ENCODE measurements at regions not wholly inside any gene's neighbourhood (a gene's known extent, or its start where the extent isn't known, plus 50 kb on each side); places are given as distances from the start of the nearest gene placed in this dataset.
"Not testable (repeated sequence)": the region's sequence is repeated elsewhere in the genome, so short reads cannot be mapped to it uniquely, and the experiment has no call there.

GRCh38 chr1:118481126-118481525 is 296.1 kb upstream of the SPAG17 start:
- H3K36me3 ChIP-seq (ENCODE audit: control insufficient read depth, insufficient read depth, low read length), result no peaks in the 10 kb centered on the region
- no peak overlapping the region for H3K27ac ChIP-seq (ENCODE audit: low read length)
- DNase-seq (ENCODE audit: low read depth, low spot score), result no peak
- H3K9me3 ChIP-seq (ENCODE audit: control insufficient read depth, insufficient read depth, low read length), result no peaks in the 10 kb centered on the region
- WGBS (ENCODE audit: insufficient coverage, insufficient read length), result no CpG with 5 or more reads among the region's 2 CpGs
- no peak overlapping the region for H3K4me3 ChIP-seq (ENCODE audit: low read length)
- peaks cover 3% of the 10 kb centered on the region; the same call in 1 of the 2 replicates for H3K4me1 ChIP-seq (ENCODE audit: control insufficient read depth, insufficient read depth, low read length)
- no peaks in the 10 kb centered on the region for H3K27me3 ChIP-seq (ENCODE audit: control insufficient read depth, insufficient read depth, low read length)

GRCh38 chr1:118479351-118479750 is 294.3 kb upstream of the SPAG17 start:
- Histone ChIP-seq H3K36me3 (ENCODE audit: control insufficient read depth, insufficient read depth, low read length) (no peaks in the 10 kb centered on the region), H3K27ac (ENCODE audit: low read length) (no peak overlapping the region), H3K4me3 (ENCODE audit: low read length) (no peak overlapping the region), H3K4me1 (ENCODE audit: control insufficient read depth, insufficient read depth, low read length) (peaks cover 3% of the 10 kb centered on the region; the same call in 1 of the 2 replicates), H3K9me3 (ENCODE audit: control insufficient read depth, insufficient read depth, low read length) (no peaks in the 10 kb centered on the region), H3K27me3 (ENCODE audit: control insufficient read depth, insufficient read depth, low read length) (no peaks in the 10 kb centered on the region)
- DNase-seq (ENCODE audit: low read depth, low spot score), result no peak
- no CpG with 5 or more reads among the region's 3 CpGs for WGBS (ENCODE audit: insufficient coverage, insufficient read length)

GRCh38 chr1:118473825-118474224 is 288.8 kb upstream of the SPAG17 start:
- Histone ChIP-seq H3K9me3 (ENCODE audit: control insufficient read depth, insufficient read depth, low read length) (no peaks in the 10 kb centered on the region), H3K36me3 (ENCODE audit: control insufficient read depth, insufficient read depth, low read length) (no peaks in the 10 kb centered on the region), H3K27ac (ENCODE audit: low read length) (no peak overlapping the region), H3K27me3 (ENCODE audit: control insufficient read depth, insufficient read depth, low read length) (no peaks in the 10 kb centered on the region), H3K4me1 (ENCODE audit: control insufficient read depth, insufficient read depth, low read length) (no peaks in the 10 kb centered on the region), H3K4me3 (ENCODE audit: low read length) (no peak overlapping the region)
- WGBS (ENCODE audit: insufficient coverage, insufficient read length), result no CpG with 5 or more reads among the region's 4 CpGs
- no peak for DNase-seq (ENCODE audit: low read depth, low spot score)

GRCh38 chr1:118464460-118464859 is 279.4 kb upstream of the SPAG17 start:
- H3K36me3 ChIP-seq (ENCODE audit: control insufficient read depth, insufficient read depth, low read length); H3K27ac ChIP-seq (ENCODE audit: low read length); H3K4me3 ChIP-seq (ENCODE audit: low read length); H3K4me1 ChIP-seq (ENCODE audit: control insufficient read depth, insufficient read depth, low read length); H3K27me3 ChIP-seq (ENCODE audit: control insufficient read depth, insufficient read depth, low read length); DNase-seq (ENCODE audit: low read depth, low spot score); H3K9me3 ChIP-seq (ENCODE audit: control insufficient read depth, insufficient read depth, low read length): not testable (repeated sequence)
- no CpG with 5 or more reads among the region's 8 CpGs for WGBS (ENCODE audit: insufficient coverage, insufficient read length)

- no peak overlapping the region for H3K4me3 ChIP-seq (ENCODE audit: low read length)
- H3K9me3 ChIP-seq (ENCODE audit: control insufficient read depth, insufficient read depth, low read length), result no peaks in the 10 kb centered on the region
- no peak for DNase-seq (ENCODE audit: low read depth, low spot score)
- H3K27ac ChIP-seq (ENCODE audit: low read length), result no peak overlapping the region
- no peaks in the 10 kb centered on the region for H3K36me3 ChIP-seq (ENCODE audit: control insufficient read depth, insufficient read depth, low read length)
- no peaks in the 10 kb centered on the region for H3K4me1 ChIP-seq (ENCODE audit: control insufficient read depth, insufficient read depth, low read length)
- H3K27me3 ChIP-seq (ENCODE audit: control insufficient read depth, insufficient read depth, low read length), result no peaks in the 10 kb centered on the region
These were observed 276.1 kb upstream of the SPAG17 start for GRCh38 chr1:118461154-118461553.

GRCh38 chr1:118459871-118460270 is 274.8 kb upstream of the SPAG17 start:
- no peak for DNase-seq (ENCODE audit: low read depth, low spot score)
- H3K4me3 ChIP-seq (ENCODE audit: low read length), result no peak overlapping the region
- no peak overlapping the region for H3K27ac ChIP-seq (ENCODE audit: low read length)
- no peaks in the 10 kb centered on the region for H3K9me3 ChIP-seq (ENCODE audit: control insufficient read depth, insufficient read depth, low read length)
- H3K36me3 ChIP-seq (ENCODE audit: control insufficient read depth, insufficient read depth, low read length), result no peaks in the 10 kb centered on the region
- no peaks in the 10 kb centered on the region for H3K4me1 ChIP-seq (ENCODE audit: control insufficient read depth, insufficient read depth, low read length)
- H3K27me3 ChIP-seq (ENCODE audit: control insufficient read depth, insufficient read depth, low read length), result no peaks in the 10 kb centered on the region

GRCh38 chr1:118453856-118454255 is 268.8 kb upstream of the SPAG17 start:
- H3K36me3 ChIP-seq (ENCODE audit: control insufficient read depth, insufficient read depth, low read length); H3K4me3 ChIP-seq (ENCODE audit: low read length); DNase-seq (ENCODE audit: low read depth, low spot score); H3K27ac ChIP-seq (ENCODE audit: low read length); H3K27me3 ChIP-seq (ENCODE audit: control insufficient read depth, insufficient read depth, low read length); H3K4me1 ChIP-seq (ENCODE audit: control insufficient read depth, insufficient read depth, low read length); H3K9me3 ChIP-seq (ENCODE audit: control insufficient read depth, insufficient read depth, low read length): not testable (repeated sequence)
- no CpG with 5 or more reads among the region's 1 CpG for WGBS (ENCODE audit: insufficient coverage, insufficient read length)

GRCh38 chr1:118445156-118445555 is 260.1 kb upstream of the SPAG17 start:
- whole genome bisulfite sequencing (ENCODE audit: insufficient coverage, insufficient read length), result no CpG with 5 or more reads among the region's 1 CpG
- Histone ChIP-seq H3K27ac (ENCODE audit: low read length) (no peak overlapping the region), H3K4me3 (ENCODE audit: low read length) (no peak overlapping the region), H3K36me3 (ENCODE audit: control insufficient read depth, insufficient read depth, low read length) (no peaks in the 10 kb centered on the region), H3K4me1 (ENCODE audit: control insufficient read depth, insufficient read depth, low read length) (no peaks in the 10 kb centered on the region), H3K9me3 (ENCODE audit: control insufficient read depth, insufficient read depth, low read length) (no peaks in the 10 kb centered on the region; the same call in 1 of the 2 replicates), H3K27me3 (ENCODE audit: control insufficient read depth, insufficient read depth, low read length) (no peaks in the 10 kb centered on the region)
- DNase-seq (ENCODE audit: low read depth, low spot score), result no peak

- no peak for DNase-seq (ENCODE audit: low read depth, low spot score)
- no peaks in the 10 kb centered on the region for H3K27me3 ChIP-seq (ENCODE audit: control insufficient read depth, insufficient read depth, low read length)
- no peak overlapping the region for H3K4me3 ChIP-seq (ENCODE audit: low read length)
- no peaks in the 10 kb centered on the region for H3K4me1 ChIP-seq (ENCODE audit: control insufficient read depth, insufficient read depth, low read length)
- no peak overlapping the region for H3K27ac ChIP-seq (ENCODE audit: low read length)
- H3K36me3 ChIP-seq (ENCODE audit: control insufficient read depth, insufficient read depth, low read length), result no peaks in the 10 kb centered on the region
- 100% methylated on average over 1 of the region's 2 CpGs for WGBS (ENCODE audit: insufficient coverage, insufficient read length)
- H3K9me3 ChIP-seq (ENCODE audit: control insufficient read depth, insufficient read depth, low read length), result no peaks in the 10 kb centered on the region
These were observed 257.2 kb upstream of the SPAG17 start for GRCh38 chr1:118442214-118442613.

- Histone ChIP-seq H3K36me3 (ENCODE audit: control insufficient read depth, insufficient read depth, low read length) (no peaks in the 10 kb centered on the region), H3K4me1 (ENCODE audit: control insufficient read depth, insufficient read depth, low read length) (no peaks in the 10 kb centered on the region), H3K27ac (ENCODE audit: low read length) (no peak overlapping the region), H3K27me3 (ENCODE audit: control insufficient read depth, insufficient read depth, low read length) (no peaks in the 10 kb centered on the region), H3K4me3 (ENCODE audit: low read length) (no peak overlapping the region), H3K9me3 (ENCODE audit: control insufficient read depth, insufficient read depth, low read length) (no peaks in the 10 kb centered on the region)
- no peak for DNase-seq (ENCODE audit: low read depth, low spot score)
- no CpG with 5 or more reads among the region's 6 CpGs for WGBS (ENCODE audit: insufficient coverage, insufficient read length)
These were observed 252.6 kb upstream of the SPAG17 start for GRCh38 chr1:118437664-118438063.

GRCh38 chr1:118429856-118430255 is 244.8 kb upstream of the SPAG17 start:
- no peak overlapping the region for H3K4me3 ChIP-seq (ENCODE audit: low read length)
- whole genome bisulfite sequencing (ENCODE audit: insufficient coverage, insufficient read length), result no CpG with 5 or more reads among the region's 4 CpGs
- no peak overlapping the region for H3K27ac ChIP-seq (ENCODE audit: low read length)
- H3K36me3 ChIP-seq (ENCODE audit: control insufficient read depth, insufficient read depth, low read length), result no peaks in the 10 kb centered on the region
- no peaks in the 10 kb centered on the region for H3K27me3 ChIP-seq (ENCODE audit: control insufficient read depth, insufficient read depth, low read length)
- no peak for DNase-seq (ENCODE audit: low read depth, low spot score)
- no peaks in the 10 kb centered on the region for H3K9me3 ChIP-seq (ENCODE audit: control insufficient read depth, insufficient read depth, low read length)
- no peaks in the 10 kb centered on the region for H3K4me1 ChIP-seq (ENCODE audit: control insufficient read depth, insufficient read depth, low read length)
